ENCODE measurements at regions not wholly inside any gene's neighbourhood (a gene's known extent, or its start where the extent isn't known, plus 50 kb on each side); places are given as distances from the start of the nearest gene placed in this dataset.

DNA sequence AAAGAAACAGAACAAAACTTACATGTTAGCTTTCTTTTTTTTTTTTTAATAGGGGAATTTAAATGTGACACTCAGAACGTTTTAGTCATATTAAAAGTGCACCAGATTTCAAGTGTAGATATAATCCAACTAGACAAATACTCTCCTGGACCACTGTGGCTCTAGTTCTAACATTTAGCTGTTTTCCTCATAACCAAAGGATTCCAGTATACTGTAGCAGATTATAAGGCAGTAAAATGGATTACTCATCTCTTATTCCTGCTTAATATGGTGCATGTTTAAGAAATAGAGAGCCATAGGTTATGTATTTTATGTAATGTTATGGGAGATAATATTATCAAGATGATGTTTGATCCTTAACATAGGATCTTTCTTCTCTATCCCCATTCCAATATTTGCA lies 1339.5 kb upstream of the AGA start:
- no peaks in the 10 kb centered on the region for H3K36me3 Mint-ChIP-seq
- H3K36me3 ChIP-seq (ENCODE audit: control insufficient read depth, insufficient read depth, low read length), result no peaks in the 10 kb centered on the region
- no peaks in the 10 kb centered on the region for H3K4me1 ChIP-seq (ENCODE audit: control insufficient read depth, insufficient read depth, low read length, poor library complexity, severe bottlenecking)
- no peaks in the 10 kb centered on the region for H3K9me3 ChIP-seq (ENCODE audit: control insufficient read depth in 2 of 2, low read length in 2 of 2)
- peaks cover 3 to 16% (median 9%) of the 10 kb centered on the region in 7 donors for H3K9me3 Mint-ChIP-seq
- H3K4me3 Mint-ChIP-seq, result no peak overlapping the region
- H3K4me1 Mint-ChIP-seq, result no peaks in the 10 kb centered on the region
- no peak for ATAC-seq (ENCODE audit: low read depth in 2 of 2)
- no peak overlapping the region for H3K27ac Mint-ChIP-seq
- no peak for DNase-seq
- H3K27me3 Mint-ChIP-seq, result no peaks in the 10 kb centered on the region
- no peaks in the 10 kb centered on the region for H3K27me3 ChIP-seq (ENCODE audit: control insufficient read depth, insufficient read depth, low read length)
- no peak overlapping the region for H3K27ac ChIP-seq (ENCODE audit: insufficient read depth, low read length, poor library complexity, severe bottlenecking)
- no peak overlapping the region for H3K4me3 ChIP-seq (ENCODE audit: low read depth, low read length)

DNA sequence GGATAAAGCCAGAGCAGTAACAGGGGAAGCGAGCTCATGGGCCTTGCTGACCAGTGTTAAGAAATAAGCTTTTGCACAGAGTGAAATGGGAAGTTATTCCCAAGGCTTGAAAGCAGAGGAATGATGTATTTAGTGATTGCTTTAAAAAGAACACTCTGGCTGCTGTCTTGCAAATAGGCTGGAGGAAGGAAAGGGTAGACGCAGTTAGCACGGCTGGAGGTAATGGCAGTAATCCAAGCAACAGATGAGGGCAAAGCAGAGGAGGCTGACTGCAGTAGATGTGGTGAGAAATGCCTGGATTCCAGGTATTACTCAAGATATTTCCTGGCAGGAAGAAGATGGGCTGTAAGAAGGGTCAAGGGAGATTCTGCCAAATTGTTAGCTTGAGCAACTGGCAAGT lies 1342.3 kb upstream of the AGA start:
- Mint-ChIP-seq H3K27me3 (no peaks in the 10 kb centered on the region), H3K4me3 (no peak overlapping the region), H3K27ac (no peak overlapping the region), H3K36me3 (no peaks in the 10 kb centered on the region), H3K4me1 (no peaks in the 10 kb centered on the region), H3K9me3 (peaks cover 3 to 17% (median 5%) of the 10 kb centered on the region in 7 donors)
- Histone ChIP-seq H3K27ac (ENCODE audit: insufficient read depth, low read length, poor library complexity, severe bottlenecking) (no peak overlapping the region), H3K36me3 (ENCODE audit: control insufficient read depth, insufficient read depth, low read length) (no peaks in the 10 kb centered on the region), H3K27me3 (ENCODE audit: control insufficient read depth, insufficient read depth, low read length) (no peaks in the 10 kb centered on the region), H3K4me3 (ENCODE audit: low read depth, low read length) (no peak overlapping the region), H3K4me1 (ENCODE audit: control insufficient read depth, insufficient read depth, low read length, poor library complexity, severe bottlenecking) (no peaks in the 10 kb centered on the region), H3K9me3 (ENCODE audit: control insufficient read depth in 2 of 2, low read length in 2 of 2) (no peaks in the 10 kb centered on the region)
- DNase-seq (no peak), ATAC-seq (ENCODE audit: low read depth in 2 of 2) (no peak)

GRCh38 chr4:178789279-178789678 lies 1347.0 kb upstream of the AGA start:
- Histone ChIP-seq H3K27me3 (ENCODE audit: control insufficient read depth, insufficient read depth, low read length) (no peaks in the 10 kb centered on the region), H3K36me3 (ENCODE audit: control insufficient read depth, insufficient read depth, low read length) (no peaks in the 10 kb centered on the region), H3K4me1 (ENCODE audit: control insufficient read depth, insufficient read depth, low read length, poor library complexity, severe bottlenecking) (no peaks in the 10 kb centered on the region), H3K9me3 (ENCODE audit: control insufficient read depth in 2 of 2, low read length in 2 of 2) (peaks cover 0 to 3% of the 10 kb centered on the region in 2 experiments), H3K27ac (ENCODE audit: insufficient read depth, low read length, poor library complexity, severe bottlenecking) (no peak overlapping the region), H3K4me3 (ENCODE audit: low read depth, low read length) (no peak overlapping the region)
- Mint-ChIP-seq H3K27ac (no peak overlapping the region), H3K27me3 (no peaks in the 10 kb centered on the region), H3K4me3 (no peak overlapping the region), H3K9me3 (peaks cover 0 to 21% (median 6%) of the 10 kb centered on the region in 7 donors), H3K36me3 (no peaks in the 10 kb centered on the region), H3K4me1 (no peaks in the 10 kb centered on the region)
- DNase-seq (no peak), ATAC-seq (ENCODE audit: low read depth in 2 of 2) (no peak)

DNA sequence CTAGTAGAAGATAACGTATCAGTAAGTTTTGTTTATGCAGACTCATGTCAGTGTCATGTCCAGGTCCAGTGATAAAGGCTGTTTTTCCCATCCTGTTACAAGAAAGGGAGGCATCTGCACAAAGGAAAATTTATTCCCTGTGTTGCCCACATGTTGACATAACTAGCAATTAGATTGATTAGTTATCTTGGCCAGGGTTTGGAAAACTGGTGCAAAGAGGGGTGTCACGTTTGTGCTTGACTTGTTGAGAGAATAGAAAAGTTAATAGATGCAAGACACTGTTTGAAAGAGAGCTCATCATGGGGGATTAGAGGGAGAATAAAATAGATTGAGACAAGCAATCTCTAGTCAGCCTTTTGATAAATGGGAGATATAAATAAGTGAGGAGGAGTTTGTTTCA lies 1357.0 kb upstream of the AGA start:
- no peaks in the 10 kb centered on the region for H3K27me3 ChIP-seq (ENCODE audit: control insufficient read depth, insufficient read depth, low read length)
- no peaks in the 10 kb centered on the region for H3K4me1 ChIP-seq (ENCODE audit: control insufficient read depth, insufficient read depth, low read length, poor library complexity, severe bottlenecking)
- Mint-ChIP-seq H3K36me3 (no peaks in the 10 kb centered on the region), H3K4me3 (peak overlapping the region in 1 of 4 donors; percentile 24), H3K9me3 (peaks cover 0 to 23% (median 9%) of the 10 kb centered on the region in 7 donors), H3K27me3 (no peaks in the 10 kb centered on the region), H3K27ac (no peak overlapping the region), H3K4me1 (no peaks in the 10 kb centered on the region)
- no peak overlapping the region for H3K27ac ChIP-seq (ENCODE audit: insufficient read depth, low read length, poor library complexity, severe bottlenecking)
- ATAC-seq (ENCODE audit: low read depth in 2 of 2) (no peak), DNase-seq (no peak)
- H3K9me3 ChIP-seq (ENCODE audit: control insufficient read depth in 2 of 2, low read length in 2 of 2), result peaks cover 0 to 6% of the 10 kb centered on the region in 2 experiments
- no peaks in the 10 kb centered on the region for H3K36me3 ChIP-seq (ENCODE audit: control insufficient read depth, insufficient read depth, low read length)
- no peak overlapping the region for H3K4me3 ChIP-seq (ENCODE audit: low read depth, low read length)

GRCh38 chr4:178808106-178808505 lies 1365.9 kb upstream of the AGA start:
- Histone ChIP-seq H3K36me3 (ENCODE audit: control insufficient read depth, insufficient read depth, low read length) (no peaks in the 10 kb centered on the region), H3K27me3 (ENCODE audit: control insufficient read depth, insufficient read depth, low read length) (no peaks in the 10 kb centered on the region), H3K9me3 (ENCODE audit: control insufficient read depth in 2 of 2, low read length in 2 of 2) (peaks cover 0 to under 1% of the 10 kb centered on the region in 2 experiments), H3K27ac (ENCODE audit: insufficient read depth, low read length, poor library complexity, severe bottlenecking) (no peak overlapping the region), H3K4me3 (ENCODE audit: low read depth, low read length) (no peak overlapping the region), H3K4me1 (ENCODE audit: control insufficient read depth, insufficient read depth, low read length, poor library complexity, severe bottlenecking) (no peaks in the 10 kb centered on the region)
- peaks cover 0 to 8% (median 2%) of the 10 kb centered on the region in 7 donors for H3K9me3 Mint-ChIP-seq
- no peak for ATAC-seq (ENCODE audit: low read depth in 2 of 2)
- H3K27ac Mint-ChIP-seq, result no peak overlapping the region
- H3K4me1 Mint-ChIP-seq, result no peaks in the 10 kb centered on the region
- H3K4me3 Mint-ChIP-seq, result no peak overlapping the region
- no peaks in the 10 kb centered on the region for H3K27me3 Mint-ChIP-seq
- DNase-seq, result no peak
- no peaks in the 10 kb centered on the region for H3K36me3 Mint-ChIP-seq

- H3K36me3 ChIP-seq (ENCODE audit: control insufficient read depth, insufficient read depth, low read length), result no peaks in the 10 kb centered on the region
- H3K36me3 Mint-ChIP-seq, result no peaks in the 10 kb centered on the region
- no peaks in the 10 kb centered on the region for H3K27me3 ChIP-seq (ENCODE audit: control insufficient read depth, insufficient read depth, low read length)
- H3K27ac ChIP-seq (ENCODE audit: insufficient read depth, low read length, poor library complexity, severe bottlenecking), result no peak overlapping the region
- H3K9me3 Mint-ChIP-seq, result peaks cover 0 to 4% (median 2%) of the 10 kb centered on the region in 7 donors
- no peak overlapping the region for H3K4me3 ChIP-seq (ENCODE audit: low read depth, low read length)
- peaks cover 0 to 2% of the 10 kb centered on the region in 2 experiments for H3K9me3 ChIP-seq (ENCODE audit: control insufficient read depth in 2 of 2, low read length in 2 of 2)
- H3K4me3 Mint-ChIP-seq, result no peak overlapping the region
- no peaks in the 10 kb centered on the region for H3K4me1 ChIP-seq (ENCODE audit: control insufficient read depth, insufficient read depth, low read length, poor library complexity, severe bottlenecking)
- ATAC-seq (ENCODE audit: low read depth in 2 of 2) (no peak), DNase-seq (no peak)
- H3K27me3 Mint-ChIP-seq, result no peaks in the 10 kb centered on the region
- no peak overlapping the region for H3K27ac Mint-ChIP-seq
- no peaks in the 10 kb centered on the region for H3K4me1 Mint-ChIP-seq
Measured at GRCh38 chr4:178809921-178810320, 1367.7 kb upstream of the AGA start.

- H3K36me3 Mint-ChIP-seq, result no peaks in the 10 kb centered on the region
- Histone ChIP-seq H3K27ac (ENCODE audit: insufficient read depth, low read length, poor library complexity, severe bottlenecking) (no peak overlapping the region), H3K4me1 (ENCODE audit: control insufficient read depth, insufficient read depth, low read length, poor library complexity, severe bottlenecking) (no peaks in the 10 kb centered on the region), H3K4me3 (ENCODE audit: low read depth, low read length) (no peak overlapping the region), H3K36me3 (ENCODE audit: control insufficient read depth, insufficient read depth, low read length) (no peaks in the 10 kb centered on the region), H3K27me3 (ENCODE audit: control insufficient read depth, insufficient read depth, low read length) (no peaks in the 10 kb centered on the region), H3K9me3 (ENCODE audit: control insufficient read depth in 2 of 2, low read length in 2 of 2) (peaks cover 0 to 2% of the 10 kb centered on the region in 2 experiments)
- H3K27ac Mint-ChIP-seq, result no peak overlapping the region
- no peak for ATAC-seq (ENCODE audit: low read depth in 2 of 2)
- no peaks in the 10 kb centered on the region for H3K27me3 Mint-ChIP-seq
- no peak for DNase-seq
- H3K4me3 Mint-ChIP-seq, result no peak overlapping the region
- H3K4me1 Mint-ChIP-seq, result no peaks in the 10 kb centered on the region
- peaks cover 0 to 6% (median 3%) of the 10 kb centered on the region in 7 donors for H3K9me3 Mint-ChIP-seq
Measured at GRCh38 chr4:178811356-178811755, 1369.1 kb upstream of the AGA start.

DNA sequence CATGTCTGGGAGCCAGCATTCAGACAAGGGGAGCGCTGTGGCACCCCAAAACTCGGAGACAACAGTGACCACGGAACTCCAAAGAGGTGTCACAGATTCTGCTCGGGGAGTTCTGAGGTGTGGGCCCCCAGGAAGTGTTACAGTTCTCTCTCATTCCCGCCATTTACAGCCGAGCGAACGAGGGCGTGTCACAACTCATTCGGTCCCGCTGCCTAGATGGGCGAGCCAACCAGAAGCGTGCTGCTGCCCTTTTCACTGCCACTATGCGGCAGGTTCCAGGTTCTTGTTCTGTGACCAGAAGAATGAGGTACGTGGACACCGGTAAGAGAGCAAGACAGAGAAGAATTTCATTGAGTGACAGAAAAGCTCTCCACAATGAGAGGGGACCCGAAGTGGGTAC lies 1370.6 kb upstream of the AGA start:
- H3K27ac Mint-ChIP-seq, result no peak overlapping the region
- H3K9me3 Mint-ChIP-seq, result peaks cover 0 to 9% (median 3%) of the 10 kb centered on the region in 7 donors
- no peak overlapping the region for H3K4me3 Mint-ChIP-seq
- Histone ChIP-seq H3K27me3 (ENCODE audit: control insufficient read depth, insufficient read depth, low read length) (no peaks in the 10 kb centered on the region), H3K9me3 (ENCODE audit: control insufficient read depth in 2 of 2, low read length in 2 of 2) (peaks cover 0 to 2% of the 10 kb centered on the region in 2 experiments), H3K4me1 (ENCODE audit: control insufficient read depth, insufficient read depth, low read length, poor library complexity, severe bottlenecking) (no peaks in the 10 kb centered on the region), H3K4me3 (ENCODE audit: low read depth, low read length) (no peak overlapping the region), H3K36me3 (ENCODE audit: control insufficient read depth, insufficient read depth, low read length) (no peaks in the 10 kb centered on the region), H3K27ac (ENCODE audit: insufficient read depth, low read length, poor library complexity, severe bottlenecking) (no peak overlapping the region)
- H3K36me3 Mint-ChIP-seq, result no peaks in the 10 kb centered on the region
- DNase-seq (no peak), ATAC-seq (ENCODE audit: low read depth in 2 of 2) (no peak)
- no peaks in the 10 kb centered on the region for H3K4me1 Mint-ChIP-seq
- H3K27me3 Mint-ChIP-seq, result no peaks in the 10 kb centered on the region
